ENCODE measurements at regions not wholly inside any gene's neighbourhood (a gene's known extent, or its start where the extent isn't known, plus 50 kb on each side); places are given as distances from the start of the nearest gene placed in this dataset.

GRCh38 chrX:63566856-63567255, 215.7 kb upstream of the SPIN4 start:
- no peak overlapping the region for H3K4me3 Mint-ChIP-seq
- TF ChIP-seq CTCF (IDR thresholded peaks at IDR 0.05), result no peak
- ChIA-PET POLR2A (no interaction called here), CTCF (no interaction called here)
- H3K9me3 Mint-ChIP-seq, result no peaks in the 10 kb centered on the region
- intact Hi-C loops (cut with DNase I, micrococcal nuclease), result no loop called here
- H3K36me3 ChIP-seq (ENCODE audit: insufficient read depth, low read length), result no peaks in the 10 kb centered on the region
- H3K27ac ChIP-seq (ENCODE audit: low read depth in 1 of 2, low read length in 2 of 2), result no peak overlapping the region
- H3K27me3 ChIP-seq (ENCODE audit: control insufficient read depth in 1 of 2, insufficient read depth in 2 of 2, low read length in 2 of 2), result no peaks in the 10 kb centered on the region
- peaks cover 13% of the 10 kb centered on the region for H3K27me3 Mint-ChIP-seq
- H3K36me3 Mint-ChIP-seq (ENCODE audit: low read depth), result no peaks in the 10 kb centered on the region
- no peak for ATAC-seq (ENCODE audit: poor library complexity)
- no peak overlapping the region for H3K4me3 ChIP-seq (ENCODE audit: low read length)
- no peak overlapping the region for H3K27ac Mint-ChIP-seq
- DNase-seq, result no peak
- H3K4me1 ChIP-seq (ENCODE audit: insufficient read depth, low read length), result no peaks in the 10 kb centered on the region
- H3K4me1 Mint-ChIP-seq (ENCODE audit: low read depth), result no peaks in the 10 kb centered on the region
- H3K9me3 ChIP-seq (ENCODE audit: control insufficient read depth in 1 of 2, insufficient read depth in 1 of 2, low read length in 2 of 2), result peaks cover 0 to 7% of the 10 kb centered on the region in 2 experiments

GRCh38 chrX:63561425-63561824, 210.3 kb upstream of the SPIN4 start:
- Mint-ChIP-seq H3K36me3 (ENCODE audit: low read depth) (peaks cover 26% of the 10 kb centered on the region), H3K27me3 (no peaks in the 10 kb centered on the region), H3K9me3 (no peaks in the 10 kb centered on the region), H3K4me1 (ENCODE audit: low read depth) (peaks cover 25% of the 10 kb centered on the region), H3K27ac (peak overlapping the region; percentile 93), H3K4me3 (peak overlapping the region; percentile 96)
- TF ChIP-seq CTCF (IDR thresholded peaks at IDR 0.05), result no peak
- ChIA-PET POLR2A (interaction anchor here (0.6 to 1.4 kb wide), 3 partner anchors 48 to 645 kb away, joined by 3 to 5 read pairs (median 5); partner anchors contain the start of gene AMER1), CTCF (no interaction called here)
- ATAC-seq (ENCODE audit: poor library complexity) (no peak), DNase-seq (no peak)
- Histone ChIP-seq H3K4me3 (ENCODE audit: low read length) (peak overlapping the region; percentile 84), H3K27ac (ENCODE audit: low read depth in 1 of 2, low read length in 2 of 2) (no peak overlapping the region), H3K27me3 (ENCODE audit: control insufficient read depth in 1 of 2, insufficient read depth in 2 of 2, low read length in 2 of 2) (no peaks in the 10 kb centered on the region), H3K4me1 (ENCODE audit: insufficient read depth, low read length) (no peaks in the 10 kb centered on the region), H3K9me3 (ENCODE audit: control insufficient read depth in 1 of 2, insufficient read depth in 1 of 2, low read length in 2 of 2) (peaks cover 0 to under 1% of the 10 kb centered on the region in 2 experiments), H3K36me3 (ENCODE audit: insufficient read depth, low read length) (no peaks in the 10 kb centered on the region)
- intact Hi-C loops (cut with DNase I, micrococcal nuclease), result loop anchor here (5.0 kb wide), 3 partner anchors 191 to 1416 kb away; partner anchors contain the start of gene ZC4H2 (in 1 of the 2)

GRCh38 chrX:63560601-63561218, 209.6 kb upstream of the SPIN4 start:
- Histone ChIP-seq H3K27me3 (ENCODE audit: control insufficient read depth in 1 of 2, insufficient read depth in 2 of 2, low read length in 2 of 2) (no peaks in the 10 kb centered on the region), H3K4me3 (ENCODE audit: low read length) (peak overlapping the region; percentile 84), H3K27ac (ENCODE audit: low read depth in 1 of 2, low read length in 2 of 2) (peak overlapping the region; percentile 13 to 62), H3K4me1 (ENCODE audit: insufficient read depth, low read length) (no peaks in the 10 kb centered on the region), H3K36me3 (ENCODE audit: insufficient read depth, low read length) (no peaks in the 10 kb centered on the region), H3K9me3 (ENCODE audit: control insufficient read depth in 1 of 2, insufficient read depth in 1 of 2, low read length in 2 of 2) (no peaks in the 10 kb centered on the region)
- Mint-ChIP-seq H3K4me3 (peak overlapping the region; percentile 96), H3K36me3 (ENCODE audit: low read depth) (peaks cover 28% of the 10 kb centered on the region), H3K27ac (peak overlapping the region; percentile 93), H3K27me3 (no peaks in the 10 kb centered on the region), H3K4me1 (ENCODE audit: low read depth) (peaks cover 25% of the 10 kb centered on the region), H3K9me3 (no peaks in the 10 kb centered on the region)
- ChIA-PET POLR2A (interaction anchor here (0.6 to 1.4 kb wide), 3 partner anchors 47 to 645 kb away, joined by 3 to 5 read pairs (median 5); partner anchors contain the start of gene AMER1), CTCF (no interaction called here)
- ATAC-seq (ENCODE audit: poor library complexity) (peak; percentile 90), DNase-seq (peak; percentile 7 to 76 (median 31))
- no peak for TF ChIP-seq CTCF (IDR thresholded peaks at IDR 0.05)
- intact Hi-C loops (cut with DNase I, micrococcal nuclease), result loop anchor here (5.0 kb wide), 3 partner anchors 192 to 1417 kb away; partner anchors contain the start of gene ZC4H2 (in 1 of the 2)

Data from CD4-positive, alpha-beta T cell (primary cell).